ENCODE measurements at regions not wholly inside any gene's neighbourhood (a gene's known extent, or its start where the extent isn't known, plus 50 kb on each side); places are given as distances from the start of the nearest gene placed in this dataset.

GRCh38 chr19:30148803-30149202 is 206.8 kb downstream of the URI1 start:
- no peak overlapping the region for H3K9ac ChIP-seq (ENCODE audit: low read depth in 1 of 3, low read length in 3 of 3)
- H3K4me3 ChIP-seq (ENCODE audit: low read length in 3 of 3): no peak overlapping the region
- peaks cover 0 to 21% (median 5%) of the 10 kb centered on the region in 3 donors for H3K27me3 ChIP-seq (ENCODE audit: control insufficient read depth in 3 of 3, insufficient read depth in 3 of 3, low read length in 3 of 3)
- H3K4me1 ChIP-seq (ENCODE audit: control insufficient read depth in 3 of 3, insufficient read depth in 3 of 3, low read length in 3 of 3): no peaks in the 10 kb centered on the region
- H3K27ac ChIP-seq (ENCODE audit: low read depth, low read length): no peak overlapping the region
- no peaks in the 10 kb centered on the region for H3K9me3 ChIP-seq (ENCODE audit: control insufficient read depth in 3 of 3, low read length in 3 of 3)
- no peaks in the 10 kb centered on the region for H3K36me3 ChIP-seq (ENCODE audit: control insufficient read depth in 3 of 3, insufficient read depth in 3 of 3, low read length in 3 of 3)

GRCh38 chr19:30149300-30149699 is 207.3 kb downstream of the URI1 start:
- H3K4me1 ChIP-seq (ENCODE audit: control insufficient read depth in 3 of 3, insufficient read depth in 3 of 3, low read length in 3 of 3): no peaks in the 10 kb centered on the region
- H3K27ac ChIP-seq (ENCODE audit: low read depth, low read length): no peak overlapping the region
- no peaks in the 10 kb centered on the region for H3K36me3 ChIP-seq (ENCODE audit: control insufficient read depth in 3 of 3, insufficient read depth in 3 of 3, low read length in 3 of 3)
- peaks cover 0 to 21% (median 5%) of the 10 kb centered on the region in 3 donors for H3K27me3 ChIP-seq (ENCODE audit: control insufficient read depth in 3 of 3, insufficient read depth in 3 of 3, low read length in 3 of 3)
- H3K9me3 ChIP-seq (ENCODE audit: control insufficient read depth in 3 of 3, low read length in 3 of 3): no peaks in the 10 kb centered on the region
- H3K9ac ChIP-seq (ENCODE audit: low read depth in 1 of 3, low read length in 3 of 3): no peak overlapping the region
- H3K4me3 ChIP-seq (ENCODE audit: low read length in 3 of 3): no peak overlapping the region

GRCh38 chr19:30150626-30151025 is 208.6 kb downstream of the URI1 start:
- Histone ChIP-seq H3K27ac (ENCODE audit: low read depth, low read length) (no peak overlapping the region), H3K36me3 (ENCODE audit: control insufficient read depth in 3 of 3, insufficient read depth in 3 of 3, low read length in 3 of 3) (no peaks in the 10 kb centered on the region), H3K4me1 (ENCODE audit: control insufficient read depth in 3 of 3, insufficient read depth in 3 of 3, low read length in 3 of 3) (no peaks in the 10 kb centered on the region), H3K9ac (ENCODE audit: low read depth in 1 of 3, low read length in 3 of 3) (no peak overlapping the region), H3K9me3 (ENCODE audit: control insufficient read depth in 3 of 3, low read length in 3 of 3) (no peaks in the 10 kb centered on the region), H3K27me3 (ENCODE audit: control insufficient read depth in 3 of 3, insufficient read depth in 3 of 3, low read length in 3 of 3) (peaks cover 2 to 21% (median 5%) of the 10 kb centered on the region in 3 donors), H3K4me3 (ENCODE audit: low read length in 3 of 3) (no peak overlapping the region)

- Histone ChIP-seq H3K9me3 (ENCODE audit: control insufficient read depth in 3 of 3, low read length in 3 of 3) (no peaks in the 10 kb centered on the region), H3K36me3 (ENCODE audit: control insufficient read depth in 3 of 3, insufficient read depth in 3 of 3, low read length in 3 of 3) (no peaks in the 10 kb centered on the region), H3K4me1 (ENCODE audit: control insufficient read depth in 3 of 3, insufficient read depth in 3 of 3, low read length in 3 of 3) (no peaks in the 10 kb centered on the region), H3K9ac (ENCODE audit: low read depth in 1 of 3, low read length in 3 of 3) (no peak overlapping the region), H3K27ac (ENCODE audit: low read depth, low read length) (no peak overlapping the region), H3K27me3 (ENCODE audit: control insufficient read depth in 3 of 3, insufficient read depth in 3 of 3, low read length in 3 of 3) (peaks cover 2 to 22% (median 5%) of the 10 kb centered on the region in 3 donors), H3K4me3 (ENCODE audit: low read length in 3 of 3) (no peak overlapping the region)
These were observed 209.0 kb downstream of the URI1 start for GRCh38 chr19:30151081-30151480.

- H3K4me3 ChIP-seq (ENCODE audit: low read length in 3 of 3): no peak overlapping the region
- no peak overlapping the region for H3K27ac ChIP-seq (ENCODE audit: low read depth, low read length)
- no peaks in the 10 kb centered on the region for H3K36me3 ChIP-seq (ENCODE audit: control insufficient read depth in 3 of 3, insufficient read depth in 3 of 3, low read length in 3 of 3)
- no peak overlapping the region for H3K9ac ChIP-seq (ENCODE audit: low read depth in 1 of 3, low read length in 3 of 3)
- H3K4me1 ChIP-seq (ENCODE audit: control insufficient read depth in 3 of 3, insufficient read depth in 3 of 3, low read length in 3 of 3): no peaks in the 10 kb centered on the region
- no peaks in the 10 kb centered on the region for H3K9me3 ChIP-seq (ENCODE audit: control insufficient read depth in 3 of 3, low read length in 3 of 3)
- H3K27me3 ChIP-seq (ENCODE audit: control insufficient read depth in 3 of 3, insufficient read depth in 3 of 3, low read length in 3 of 3): peaks cover 5 to 26% (median 7%) of the 10 kb centered on the region in 3 donors
These were observed 210.7 kb downstream of the URI1 start for GRCh38 chr19:30152510-30153291.

GRCh38 chr19:30153326-30154210 is 211.5 kb downstream of the URI1 start:
- no peaks in the 10 kb centered on the region for H3K4me1 ChIP-seq (ENCODE audit: control insufficient read depth in 3 of 3, insufficient read depth in 3 of 3, low read length in 3 of 3)
- H3K27me3 ChIP-seq (ENCODE audit: control insufficient read depth in 3 of 3, insufficient read depth in 3 of 3, low read length in 3 of 3): peaks cover 5 to 26% (median 7%) of the 10 kb centered on the region in 3 donors
- H3K9me3 ChIP-seq (ENCODE audit: control insufficient read depth in 3 of 3, low read length in 3 of 3): no peaks in the 10 kb centered on the region
- H3K4me3 ChIP-seq (ENCODE audit: low read length in 3 of 3): no peak overlapping the region
- H3K9ac ChIP-seq (ENCODE audit: low read depth in 1 of 3, low read length in 3 of 3): no peak overlapping the region
- H3K36me3 ChIP-seq (ENCODE audit: control insufficient read depth in 3 of 3, insufficient read depth in 3 of 3, low read length in 3 of 3): no peaks in the 10 kb centered on the region
- no peak overlapping the region for H3K27ac ChIP-seq (ENCODE audit: low read depth, low read length)

- peaks cover 5 to 25% (median 7%) of the 10 kb centered on the region in 3 donors for H3K27me3 ChIP-seq (ENCODE audit: control insufficient read depth in 3 of 3, insufficient read depth in 3 of 3, low read length in 3 of 3)
- no peaks in the 10 kb centered on the region for H3K9me3 ChIP-seq (ENCODE audit: control insufficient read depth in 3 of 3, low read length in 3 of 3)
- H3K4me1 ChIP-seq (ENCODE audit: control insufficient read depth in 3 of 3, insufficient read depth in 3 of 3, low read length in 3 of 3): no peaks in the 10 kb centered on the region
- no peaks in the 10 kb centered on the region for H3K36me3 ChIP-seq (ENCODE audit: control insufficient read depth in 3 of 3, insufficient read depth in 3 of 3, low read length in 3 of 3)
- H3K9ac ChIP-seq (ENCODE audit: low read depth in 1 of 3, low read length in 3 of 3): no peak overlapping the region
- H3K27ac ChIP-seq (ENCODE audit: low read depth, low read length): no peak overlapping the region
- H3K4me3 ChIP-seq (ENCODE audit: low read length in 3 of 3): no peak overlapping the region
These were observed 212.4 kb downstream of the URI1 start for GRCh38 chr19:30154410-30154809.

- H3K4me3 ChIP-seq (ENCODE audit: low read length in 3 of 3): no peak overlapping the region
- H3K4me1 ChIP-seq (ENCODE audit: control insufficient read depth in 3 of 3, insufficient read depth in 3 of 3, low read length in 3 of 3): no peaks in the 10 kb centered on the region
- H3K9ac ChIP-seq (ENCODE audit: low read depth in 1 of 3, low read length in 3 of 3): no peak overlapping the region
- no peaks in the 10 kb centered on the region for H3K36me3 ChIP-seq (ENCODE audit: control insufficient read depth in 3 of 3, insufficient read depth in 3 of 3, low read length in 3 of 3)
- peaks cover 0 to 17% (median 7%) of the 10 kb centered on the region in 3 donors for H3K27me3 ChIP-seq (ENCODE audit: control insufficient read depth in 3 of 3, insufficient read depth in 3 of 3, low read length in 3 of 3)
- H3K27ac ChIP-seq (ENCODE audit: low read depth, low read length): no peak overlapping the region
- H3K9me3 ChIP-seq (ENCODE audit: control insufficient read depth in 3 of 3, low read length in 3 of 3): no peaks in the 10 kb centered on the region
These were observed 213.6 kb downstream of the URI1 start for GRCh38 chr19:30155381-30156200.

- Histone ChIP-seq H3K4me1 (ENCODE audit: control insufficient read depth in 3 of 3, insufficient read depth in 3 of 3, low read length in 3 of 3) (no peaks in the 10 kb centered on the region), H3K9ac (ENCODE audit: low read depth in 1 of 3, low read length in 3 of 3) (no peak overlapping the region), H3K4me3 (ENCODE audit: low read length in 3 of 3) (no peak overlapping the region)
These were observed 214.6 kb downstream of the URI1 start for GRCh38 chr19:30156646-30157045.

More at GRCh38 chr19:30156646-30157045, 214.6 kb downstream of the URI1 start:
- Histone ChIP-seq H3K27ac (ENCODE audit: low read depth, low read length) (no peak overlapping the region), H3K36me3 (ENCODE audit: control insufficient read depth in 3 of 3, insufficient read depth in 3 of 3, low read length in 3 of 3) (no peaks in the 10 kb centered on the region), H3K27me3 (ENCODE audit: control insufficient read depth in 3 of 3, insufficient read depth in 3 of 3, low read length in 3 of 3) (peaks cover 0 to 17% (median 7%) of the 10 kb centered on the region in 3 donors), H3K9me3 (ENCODE audit: control insufficient read depth in 3 of 3, low read length in 3 of 3) (no peaks in the 10 kb centered on the region)

All from skeletal muscle tissue (tissue), 3 donors.